Stimulated activated effector memory CD8-positive, alpha-beta T cell treated with anti-CD3 and anti-CD28 coated beads, Interleukin-12 subunit alpha, Interleukin-12 subunit beta, amount 100 ng/mL, for 72 hours (primary cell): ENCODE measurements at regions not wholly inside any gene's neighbourhood (a gene's known extent, or its start where the extent isn't known, plus 50 kb on each side); places are given as distances from the start of the nearest gene placed in this dataset.
"Not testable (repeated sequence)": the region's sequence is repeated elsewhere in the genome, so short reads cannot be mapped to it uniquely, and the experiment has no call there.

Experiments used
- ATAC-seq: fragments of 150-1000 bp; cut with Tn5 transposase; 2 replicates; pipeline ENCODE4 v1.10.0; 2021
- DNase-seq, 2 donors: peaks; one replicate each; pipeline ENCODE4 v3.0.0; 2021 to 2022; ENCODE audit warnings: low spot score in 2 of 2
- H3K27ac Mint-ChIP-seq: one replicate; pipeline ENCODE4 v1.8.0; 2022; ENCODE audit warnings: mild to moderate bottlenecking, mixed read lengths
- H3K36me3 Mint-ChIP-seq: one replicate; pipeline ENCODE4 v1.8.0; 2022; ENCODE audit warnings: mild to moderate bottlenecking, mixed read lengths
- H3K4me1 Mint-ChIP-seq: one replicate; pipeline ENCODE4 v1.8.0; 2022; ENCODE audit warnings: mixed read lengths
- H3K4me3 Mint-ChIP-seq: one replicate; pipeline ENCODE4 v1.8.0; 2022; ENCODE audit warnings: mild to moderate bottlenecking, mixed read lengths
- H3K9me3 Mint-ChIP-seq: one replicate; pipeline ENCODE4 v1.8.0; 2022; ENCODE audit warnings: mixed read lengths

GRCh38 chr17:22303096-22303495, 610.8 kb downstream of the KCNJ18 start:
- Mint-ChIP-seq H3K36me3 (no peaks in the 10 kb centered on the region), H3K4me1 (no peaks in the 10 kb centered on the region), H3K9me3 (peaks cover 24% of the 10 kb centered on the region), H3K27ac (no peak overlapping the region), H3K4me3 (no peak overlapping the region)
- no peak for DNase-seq
- no peak for ATAC-seq

- no peak for DNase-seq
- H3K4me3 Mint-ChIP-seq: no peak overlapping the region
- H3K9me3 Mint-ChIP-seq: peaks cover 24% of the 10 kb centered on the region
- H3K36me3 Mint-ChIP-seq: no peaks in the 10 kb centered on the region
- no peaks in the 10 kb centered on the region for H3K4me1 Mint-ChIP-seq
- ATAC-seq: no peak
- no peak overlapping the region for H3K27ac Mint-ChIP-seq
Measured at GRCh38 chr17:22303865-22304264, 611.5 kb downstream of the KCNJ18 start.

GRCh38 chr17:22304667-22305303, 612.5 kb downstream of the KCNJ18 start:
- H3K27ac Mint-ChIP-seq: no peak overlapping the region
- no peak for ATAC-seq
- peaks cover 20% of the 10 kb centered on the region for H3K9me3 Mint-ChIP-seq

GRCh38 chr17:22305356-22306071, 613.2 kb downstream of the KCNJ18 start:
- no peaks in the 10 kb centered on the region for H3K4me1 Mint-ChIP-seq
- H3K27ac Mint-ChIP-seq: no peak overlapping the region

More at GRCh38 chr17:22304667-22305303, 612.5 kb downstream of the KCNJ18 start:
- H3K4me1 Mint-ChIP-seq: no peaks in the 10 kb centered on the region
- H3K36me3 Mint-ChIP-seq: no peaks in the 10 kb centered on the region
- DNase-seq: no peak
- no peak overlapping the region for H3K4me3 Mint-ChIP-seq

GRCh38 chr17:22310292-22310691, 618.0 kb downstream of the KCNJ18 start:
- not testable (repeated sequence) for H3K27ac Mint-ChIP-seq, ATAC-seq, H3K36me3 Mint-ChIP-seq, H3K4me1 Mint-ChIP-seq, H3K4me3 Mint-ChIP-seq, DNase-seq
- peaks cover 13% of the 10 kb centered on the region for H3K9me3 Mint-ChIP-seq

More at GRCh38 chr17:22305356-22306071, 613.2 kb downstream of the KCNJ18 start:
- H3K36me3 Mint-ChIP-seq: no peaks in the 10 kb centered on the region
- no peak for ATAC-seq
- DNase-seq: no peak
- no peak overlapping the region for H3K4me3 Mint-ChIP-seq
- peaks cover 20% of the 10 kb centered on the region for H3K9me3 Mint-ChIP-seq

GRCh38 chr17:22310717-22311686, 618.7 kb downstream of the KCNJ18 start:
- Mint-ChIP-seq H3K4me1 (no peaks in the 10 kb centered on the region), H3K36me3 (no peaks in the 10 kb centered on the region), H3K4me3 (no peak overlapping the region), H3K9me3 (peaks cover 13% of the 10 kb centered on the region), H3K27ac (no peak overlapping the region)
- no peak for ATAC-seq
- no peak for DNase-seq

- peaks cover 12% of the 10 kb centered on the region for H3K9me3 Mint-ChIP-seq
- not testable (repeated sequence) for H3K27ac Mint-ChIP-seq, H3K4me1 Mint-ChIP-seq, H3K4me3 Mint-ChIP-seq, H3K36me3 Mint-ChIP-seq, DNase-seq, ATAC-seq
Measured at GRCh38 chr17:22321001-22321400, 628.7 kb downstream of the KCNJ18 start.

GRCh38 chr17:22322893-22323550, 630.7 kb downstream of the KCNJ18 start:
- not testable (repeated sequence) for H3K4me3 Mint-ChIP-seq, DNase-seq, H3K27ac Mint-ChIP-seq, ATAC-seq, H3K36me3 Mint-ChIP-seq, H3K4me1 Mint-ChIP-seq
- peaks cover 12% of the 10 kb centered on the region for H3K9me3 Mint-ChIP-seq

- Mint-ChIP-seq H3K4me3 (no peak overlapping the region), H3K27ac (no peak overlapping the region), H3K9me3 (peaks cover 3% of the 10 kb centered on the region), H3K4me1 (no peaks in the 10 kb centered on the region), H3K36me3 (no peaks in the 10 kb centered on the region)
- ATAC-seq: no peak
- no peak for DNase-seq
Measured at GRCh38 chr17:22337467-22337866, 645.1 kb downstream of the KCNJ18 start.

- H3K4me1 Mint-ChIP-seq, ATAC-seq, H3K36me3 Mint-ChIP-seq, H3K4me3 Mint-ChIP-seq, DNase-seq, H3K27ac Mint-ChIP-seq: not testable (repeated sequence)
- H3K9me3 Mint-ChIP-seq: peaks cover 12% of the 10 kb centered on the region
Measured at GRCh38 chr17:22356603-22357002, 664.3 kb downstream of the KCNJ18 start.

GRCh38 chr17:22370988-22371387, 678.7 kb downstream of the KCNJ18 start:
- DNase-seq, H3K9me3 Mint-ChIP-seq, H3K36me3 Mint-ChIP-seq, ATAC-seq, H3K4me3 Mint-ChIP-seq, H3K27ac Mint-ChIP-seq, H3K4me1 Mint-ChIP-seq: not testable (repeated sequence)

- Mint-ChIP-seq H3K27ac (no peak overlapping the region), H3K4me1 (no peaks in the 10 kb centered on the region), H3K4me3 (no peak overlapping the region), H3K9me3 (peaks cover 5% of the 10 kb centered on the region), H3K36me3 (no peaks in the 10 kb centered on the region)
- no peak for ATAC-seq
- no peak for DNase-seq
Measured at GRCh38 chr17:22373911-22374310, 681.6 kb downstream of the KCNJ18 start.

GRCh38 chr17:22374741-22375140, 682.4 kb downstream of the KCNJ18 start:
- Mint-ChIP-seq H3K9me3 (peaks cover 5% of the 10 kb centered on the region), H3K4me3 (no peak overlapping the region), H3K27ac (no peak overlapping the region), H3K36me3 (no peaks in the 10 kb centered on the region), H3K4me1 (no peaks in the 10 kb centered on the region)
- ATAC-seq (no peak), DNase-seq (no peak)

GRCh38 chr17:22376747-22377146, 684.4 kb downstream of the KCNJ18 start:
- not testable (repeated sequence) for H3K9me3 Mint-ChIP-seq

GRCh38 chr17:22378748-22379147, 686.4 kb downstream of the KCNJ18 start:
- H3K9me3 Mint-ChIP-seq, H3K27ac Mint-ChIP-seq, H3K36me3 Mint-ChIP-seq, ATAC-seq, DNase-seq, H3K4me1 Mint-ChIP-seq, H3K4me3 Mint-ChIP-seq: not testable (repeated sequence)

More at GRCh38 chr17:22376747-22377146, 684.4 kb downstream of the KCNJ18 start:
- H3K27ac Mint-ChIP-seq, DNase-seq, H3K4me3 Mint-ChIP-seq, H3K4me1 Mint-ChIP-seq, H3K36me3 Mint-ChIP-seq, ATAC-seq: not testable (repeated sequence)
